Endometrium (tissue), 2 donors: ENCODE measurements at regions not wholly inside any gene's neighbourhood (a gene's known extent, or its start where the extent isn't known, plus 50 kb on each side); places are given as distances from the start of the nearest gene placed in this dataset.
"Not testable (repeated sequence)": the region's sequence is repeated elsewhere in the genome, so short reads cannot be mapped to it uniquely, and the experiment has no call there.

ENCODE experiments used
- FAIRE-seq: peaks from 2 replicates; lab custom pipeline; 2012; peaks lifted over from hg19 to GRCh38; lab: Jason Lieb, UNC
- donor health status: control.
- donor health status: control.

- no peak for FAIRE-seq
These were observed 2771.0 kb upstream of the PCDH20 start for GRCh38 chr13:64186503-64187250.

- FAIRE-seq, result no peak
These were observed 2770.4 kb upstream of the PCDH20 start for GRCh38 chr13:64186071-64186470.

GRCh38 chr13:64180756-64181155 lies 2765.1 kb upstream of the PCDH20 start:
- FAIRE-seq, result no peak

- FAIRE-seq, result no peak
These were observed 2750.2 kb upstream of the PCDH20 start for GRCh38 chr13:64165826-64166225.

- no peak for FAIRE-seq
These were observed 2748.8 kb upstream of the PCDH20 start for GRCh38 chr13:64164435-64164834.

GRCh38 chr13:64160479-64160878 lies 2744.8 kb upstream of the PCDH20 start:
- no peak for FAIRE-seq

GRCh38 chr13:64158908-64159307 lies 2743.3 kb upstream of the PCDH20 start:
- FAIRE-seq, result no peak

- FAIRE-seq, result no peak
These were observed 2738.9 kb upstream of the PCDH20 start for GRCh38 chr13:64154514-64154913.

GRCh38 chr13:64130600-64130999 lies 2715.0 kb upstream of the PCDH20 start:
- no peak for FAIRE-seq

- FAIRE-seq, result no peak
These were observed 2714.5 kb upstream of the PCDH20 start for GRCh38 chr13:64130171-64130570.

- FAIRE-seq, result peak; percentile 70
These were observed 2712.2 kb upstream of the PCDH20 start for GRCh38 chr13:64127856-64128255.

- FAIRE-seq, result no peak
These were observed 2711.5 kb upstream of the PCDH20 start for GRCh38 chr13:64127192-64127591.

GRCh38 chr13:64121023-64121709 lies 2705.5 kb upstream of the PCDH20 start:
- not testable (repeated sequence) for FAIRE-seq

- FAIRE-seq, result no peak
These were observed 2684.3 kb upstream of the PCDH20 start for GRCh38 chr13:64099994-64100393.

GRCh38 chr13:64090311-64090710 lies 2674.7 kb upstream of the PCDH20 start:
- FAIRE-seq, result no peak

GRCh38 chr13:64088491-64088890 lies 2672.8 kb upstream of the PCDH20 start:
- FAIRE-seq, result no peak

- FAIRE-seq, result no peak
These were observed 2672.0 kb upstream of the PCDH20 start for GRCh38 chr13:64087624-64088023.

- FAIRE-seq, result no peak
These were observed 2668.2 kb upstream of the PCDH20 start for GRCh38 chr13:64083811-64084210.

- no peak for FAIRE-seq
These were observed 2667.7 kb upstream of the PCDH20 start for GRCh38 chr13:64083396-64083795.

GRCh38 chr13:64078480-64078936 lies 2662.9 kb upstream of the PCDH20 start:
- no peak for FAIRE-seq

- no peak for FAIRE-seq
These were observed 2662.4 kb upstream of the PCDH20 start for GRCh38 chr13:64078025-64078424.

GRCh38 chr13:64077132-64077835 lies 2661.6 kb upstream of the PCDH20 start:
- not testable (repeated sequence) for FAIRE-seq
